SK-N-SH (cell line): ENCODE measurements at regions not wholly inside any gene's neighbourhood (a gene's known extent, or its start where the extent isn't known, plus 50 kb on each side); places are given as distances from the start of the nearest gene placed in this dataset.

Source experiments
- CTCF ChIA-PET: fragments of 300-600, 350-600 bp; formaldehyde crosslinking; extraction: SDS; loops from one replicate; lab custom pipeline; 2021; lab: Yijun Ruan, JAX
- POLR2A ChIA-PET: fragments of 350-600 bp; sonication (Branson Sonifier 250); formaldehyde crosslinking; extraction: SDS; loops from one replicate; lab custom pipeline; 2020; ENCODE audit warnings: antibody characterized with exemption, inconsistent platforms; lab: Yijun Ruan, JAX
- DNase-seq: peaks from one replicate; pipeline ENCODE4 v3.0.0; 2012
- H2AFZ ChIP-seq: fragments of 200-600 bp; sonication (generic); 2 replicates; pipeline ENCODE4 v1.8.1; 2016; ENCODE audit warnings: antibody characterized with exemption, mild to moderate bottlenecking, low read depth
- H3F3A ChIP-seq: fragments of 200-600 bp; sonication (generic); replicated peaks from 2 replicates; pipeline ENCODE3; 2016; ENCODE audit warnings: antibody characterized with exemption, mild to moderate bottlenecking; ENCODE audit not compliant: insufficient read depth
- H3K27ac ChIP-seq, 2 experiments: fragments of 200-500 bp in 1 of 2; fragments of 200-600 bp in 1 of 2; sonication (Bioruptor generic) in 1 of 2; sonication (generic), shearing (Covaris generic) in 1 of 2; 2 replicates each; pipeline versions ENCODE4 v1.5.1 to v1.6.1; 2014 to 2016; ENCODE audit warnings: low read depth in 2 of 2, inconsistent platforms in 1 of 2, low read length in 1 of 2, mild to moderate bottlenecking in 1 of 2, mixed read lengths in 1 of 2
- H3K27me3 ChIP-seq: fragments of 200-600 bp; sonication (generic), shearing (Covaris generic); 2 replicates; pipeline ENCODE4 v1.6.1; 2016; ENCODE audit warnings: mixed run types; ENCODE audit not compliant: insufficient read depth
- H3K36me3 ChIP-seq, 2 experiments: fragments of 200-500 bp in 1 of 2; fragments of 200-600 bp in 1 of 2; sonication (Bioruptor generic) in 1 of 2; sonication (generic) in 1 of 2; replicated peaks in 1 of 2; 2 replicates each; pipeline versions ENCODE3 to v1.5.1; 2014 to 2016; ENCODE audit warnings: low read length in 1 of 2, mild to moderate bottlenecking in 1 of 2; ENCODE audit not compliant: insufficient read depth in 2 of 2, control insufficient read depth in 1 of 2
- H3K4me1 ChIP-seq, 2 experiments: fragments of 200-500 bp in 1 of 2; fragments of 200-600 bp in 1 of 2; sonication (Bioruptor generic) in 1 of 2; sonication (generic), shearing (Covaris generic) in 1 of 2; 2 replicates each; pipeline versions ENCODE4 v1.5.1 to v1.6.1; 2014 to 2016; ENCODE audit warnings: low read depth in 1 of 2, low read length in 1 of 2, mixed run types in 1 of 2; ENCODE audit not compliant: insufficient read depth in 2 of 2, control insufficient read depth in 1 of 2
- H3K4me2 ChIP-seq: fragments of 200-600 bp; sonication (generic), shearing (Covaris generic); 2 replicates; pipeline ENCODE4 v1.6.1; 2017; ENCODE audit warnings: mixed run types
- H3K4me3 ChIP-seq, 2 experiments: fragments of 200-500 bp in 1 of 2; fragments of 200-600 bp in 1 of 2; sonication (Bioruptor generic) in 1 of 2; sonication (generic), shearing (Covaris generic) in 1 of 2; 2 replicates each; pipeline versions ENCODE4 v1.5.1 to v1.8.1; 2014 to 2016; ENCODE audit warnings: low read depth in 2 of 2, inconsistent platforms in 1 of 2, low read length in 1 of 2, mild to moderate bottlenecking in 1 of 2, mixed read lengths in 1 of 2, moderate library complexity in 1 of 2
- H3K79me2 ChIP-seq: fragments of 200-600 bp; sonication (generic); 2 replicates; pipeline ENCODE4 v1.8.1; 2017; ENCODE audit warnings: mild to moderate bottlenecking; ENCODE audit not compliant: insufficient read depth
- H3K9ac ChIP-seq: fragments of 200-600 bp; sonication (generic); 2 replicates; pipeline ENCODE4 v1.6.1; 2017; ENCODE audit warnings: mixed run types
- H3K9me2 ChIP-seq: fragments of 200-600 bp; sonication (generic); 2 replicates; pipeline ENCODE4 v1.6.1; 2017; ENCODE audit warnings: mixed run types
- H3K9me3 ChIP-seq: fragments of 200-600 bp; sonication (generic); 2 replicates; pipeline ENCODE4 v1.6.1; 2017; ENCODE audit warnings: mixed run types, mild to moderate bottlenecking, moderate library complexity
- H4K20me1 ChIP-seq: fragments of 200-600 bp; sonication (generic); 2 replicates; pipeline ENCODE4 v1.6.1; 2017; ENCODE audit warnings: mild to moderate bottlenecking, mixed run types; ENCODE audit not compliant: insufficient read depth
- CHD2 ChIP-seq: fragments of 150-350 bp; IDR thresholded peaks from 2 replicates; pipeline ENCODE4 v1.6.1; 2018; ENCODE audit warnings: low read length; ENCODE audit not compliant: partially characterized antibody
- ELF1 ChIP-seq: IDR thresholded peaks from 2 replicates; pipeline ENCODE4 v1.4.0; 2012
- EP300 ChIP-seq, 2 experiments: IDR thresholded peaks; 2 replicates each; pipeline versions ENCODE4 v1.4.0 to v1.6.1; 2012; ENCODE audit warnings: borderline replicate concordance in 1 of 2, low read depth in 1 of 2, low read length in 1 of 2
- EZH2phosphoT487 ChIP-seq: fragments of 200-600 bp; sonication (generic); IDR thresholded peaks from 2 replicates; pipeline ENCODE4 v1.6.1; 2017; ENCODE audit warnings: low read depth, mixed run types, mild to moderate bottlenecking, antibody characterized with exemption, moderate library complexity, borderline replicate concordance
- FOXM1 ChIP-seq: IDR thresholded peaks from 2 replicates; pipeline ENCODE4 v1.4.0; 2012; ENCODE audit warnings: low read depth, mild to moderate bottlenecking
- GABPA ChIP-seq: IDR thresholded peaks from 2 replicates; pipeline ENCODE4 v1.4.0; 2012; ENCODE audit warnings: low read depth, mild to moderate bottlenecking
- MEF2A ChIP-seq: IDR thresholded peaks from 2 replicates; pipeline ENCODE4 v1.4.0; 2012; ENCODE audit warnings: low read depth, borderline replicate concordance
- NFIC ChIP-seq: IDR thresholded peaks from 2 replicates; pipeline ENCODE4 v1.4.0; 2012; ENCODE audit warnings: borderline replicate concordance
- NRF1 ChIP-seq: IDR thresholded peaks from 2 replicates; pipeline ENCODE4 v1.6.1; 2012; ENCODE audit warnings: low read depth, mild to moderate bottlenecking, low read length
- POLR2AphosphoS5 ChIP-seq: IDR thresholded peaks from 2 replicates; pipeline ENCODE4 v1.6.1; 2012; ENCODE audit warnings: low read depth, low read length
- TAF1 ChIP-seq: IDR thresholded peaks from 2 replicates; pipeline ENCODE4 v1.6.1; 2012; ENCODE audit warnings: low read depth, mild to moderate bottlenecking, low read length, moderate library complexity, borderline replicate concordance
- WGBS: methylation state at CpG from one replicate; pipeline ENCODE4 v1.1.6; 2017; ENCODE audit warnings: low lambda C conversion rate; 5-methylcytosine and 5-hydroxymethylcytosine counted together
- TF ChIP-seq, protein P1 (sequence below): fragments of 200-600 bp; sonication (generic); IDR thresholded peaks from 2 replicates; pipeline ENCODE4 v1.6.1; 2017; ENCODE audit warnings: antibody characterized with exemption, mild to moderate bottlenecking, moderate library complexity
- TF ChIP-seq, protein P2 (sequence below): fragments of 150-350 bp; IDR thresholded peaks from 2 replicates; pipeline ENCODE4 v1.6.1; 2016; ENCODE audit warnings: mild to moderate bottlenecking, low read depth, low read length

DNA sequence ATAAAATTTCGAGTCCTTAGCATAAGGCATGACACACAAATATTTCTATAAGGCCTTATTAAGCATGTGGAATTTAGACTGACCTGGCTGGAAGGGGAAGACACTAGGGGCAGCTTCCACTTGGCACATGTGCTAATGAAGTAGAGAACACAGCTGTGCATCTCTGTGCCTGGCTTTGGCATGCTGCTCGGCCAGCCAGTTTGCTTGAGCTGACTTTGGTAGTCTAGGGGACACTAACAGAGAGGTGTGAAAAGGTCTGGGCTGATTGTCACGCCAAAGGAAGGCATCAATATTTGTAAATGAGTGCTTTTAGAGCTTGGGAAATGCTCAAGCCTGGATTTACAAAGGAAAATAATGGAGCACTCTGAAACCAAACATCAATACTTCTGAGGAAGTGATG, 723.7 kb downstream of the PRELID2 start:
- no peak for DNase-seq
- WGBS, result 2% methylated on average over 3 of the region's 3 CpGs
- Histone ChIP-seq H3K9me2 (no peaks in the 10 kb centered on the region), H3K36me3 (no peaks in the 10 kb centered on the region), H3F3A (no peaks in the 10 kb centered on the region), H3K4me1 (no peaks in the 10 kb centered on the region), H3K27me3 (no peaks in the 10 kb centered on the region), H3K9ac (no peak overlapping the region), H3K27ac (no peak overlapping the region), H4K20me1 (no peaks in the 10 kb centered on the region), H2AFZ (no peak overlapping the region), H3K4me3 (no peak overlapping the region), H3K79me2 (no peaks in the 10 kb centered on the region), H3K9me3 (no peaks in the 10 kb centered on the region), H3K4me2 (no peak overlapping the region; the same call in 1 of the 2 replicates)
- ChIA-PET POLR2A (no interaction called here), CTCF (no interaction called here)
- TF ChIP-seq FOXM1 (no peak), NFIC (no peak), POLR2AphosphoS5 (no peak), EP300 (IDR thresholded peaks at IDR 0.05; ENCODE audit: borderline replicate concordance in 1 of 2, low read depth in 1 of 2, low read length in 1 of 2) (no peak)
- TF ChIP-seq, protein P1, sequence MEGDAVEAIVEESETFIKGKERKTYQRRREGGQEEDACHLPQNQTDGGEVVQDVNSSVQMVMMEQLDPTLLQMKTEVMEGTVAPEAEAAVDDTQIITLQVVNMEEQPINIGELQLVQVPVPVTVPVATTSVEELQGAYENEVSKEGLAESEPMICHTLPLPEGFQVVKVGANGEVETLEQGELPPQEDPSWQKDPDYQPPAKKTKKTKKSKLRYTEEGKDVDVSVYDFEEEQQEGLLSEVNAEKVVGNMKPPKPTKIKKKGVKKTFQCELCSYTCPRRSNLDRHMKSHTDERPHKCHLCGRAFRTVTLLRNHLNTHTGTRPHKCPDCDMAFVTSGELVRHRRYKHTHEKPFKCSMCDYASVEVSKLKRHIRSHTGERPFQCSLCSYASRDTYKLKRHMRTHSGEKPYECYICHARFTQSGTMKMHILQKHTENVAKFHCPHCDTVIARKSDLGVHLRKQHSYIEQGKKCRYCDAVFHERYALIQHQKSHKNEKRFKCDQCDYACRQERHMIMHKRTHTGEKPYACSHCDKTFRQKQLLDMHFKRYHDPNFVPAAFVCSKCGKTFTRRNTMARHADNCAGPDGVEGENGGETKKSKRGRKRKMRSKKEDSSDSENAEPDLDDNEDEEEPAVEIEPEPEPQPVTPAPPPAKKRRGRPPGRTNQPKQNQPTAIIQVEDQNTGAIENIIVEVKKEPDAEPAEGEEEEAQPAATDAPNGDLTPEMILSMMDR, result no peak

DNA sequence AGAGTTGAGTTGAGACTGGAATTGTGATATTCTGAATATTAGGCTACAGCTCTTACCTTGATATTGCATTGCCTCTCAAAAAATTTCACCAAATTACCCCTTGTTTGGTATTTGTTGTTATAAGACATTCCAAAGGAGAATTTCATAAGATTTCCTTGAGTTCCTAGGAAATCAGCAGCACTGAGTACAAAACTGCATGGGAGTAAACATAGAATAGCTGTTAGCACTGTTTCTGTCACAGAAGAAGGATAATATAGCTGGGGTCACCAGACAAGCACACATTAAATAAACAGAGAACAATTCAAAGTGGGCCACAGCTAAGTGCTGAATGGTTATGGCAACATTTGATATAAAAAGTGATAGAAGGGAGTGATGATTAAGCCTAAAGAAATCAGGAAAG, 724.3 kb downstream of the PRELID2 start:
- ChIA-PET CTCF (no interaction called here), POLR2A (no interaction called here)
- no peaks in the 10 kb centered on the region for H4K20me1 ChIP-seq
- no peaks in the 10 kb centered on the region for H3K4me1 ChIP-seq
- no peak overlapping the region for H3K9ac ChIP-seq
- H3K9me2 ChIP-seq, result no peaks in the 10 kb centered on the region
- H3K27ac ChIP-seq, result no peak overlapping the region
- no peak for DNase-seq
- no peak overlapping the region for H3K4me3 ChIP-seq
- H3K9me3 ChIP-seq, result no peaks in the 10 kb centered on the region
- H3F3A ChIP-seq, result no peaks in the 10 kb centered on the region
- H3K27me3 ChIP-seq, result no peaks in the 10 kb centered on the region
- no peak overlapping the region for H3K4me2 ChIP-seq
- H3K79me2 ChIP-seq, result no peaks in the 10 kb centered on the region
- H2AFZ ChIP-seq, result no peak overlapping the region
- H3K36me3 ChIP-seq, result no peaks in the 10 kb centered on the region
- TF ChIP-seq TAF1 (no peak), EZH2phosphoT487 (no peak), CHD2 (no peak), GABPA (no peak), EP300 (IDR thresholded peaks at IDR 0.05; ENCODE audit: borderline replicate concordance in 1 of 2, low read depth in 1 of 2, low read length in 1 of 2) (no peak), MEF2A (no peak), NRF1 (no peak), ELF1 (no peak)
- TF ChIP-seq, protein P2, sequence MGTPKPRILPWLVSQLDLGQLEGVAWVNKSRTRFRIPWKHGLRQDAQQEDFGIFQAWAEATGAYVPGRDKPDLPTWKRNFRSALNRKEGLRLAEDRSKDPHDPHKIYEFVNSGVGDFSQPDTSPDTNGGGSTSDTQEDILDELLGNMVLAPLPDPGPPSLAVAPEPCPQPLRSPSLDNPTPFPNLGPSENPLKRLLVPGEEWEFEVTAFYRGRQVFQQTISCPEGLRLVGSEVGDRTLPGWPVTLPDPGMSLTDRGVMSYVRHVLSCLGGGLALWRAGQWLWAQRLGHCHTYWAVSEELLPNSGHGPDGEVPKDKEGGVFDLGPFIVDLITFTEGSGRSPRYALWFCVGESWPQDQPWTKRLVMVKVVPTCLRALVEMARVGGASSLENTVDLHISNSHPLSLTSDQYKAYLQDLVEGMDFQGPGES, result no peak
